ENCODE measurements at regions not wholly inside any gene's neighbourhood (a gene's known extent, or its start where the extent isn't known, plus 50 kb on each side); places are given as distances from the start of the nearest gene placed in this dataset.

GRCh38 chr4:19014594-19014993 lies 993.0 kb upstream of the LCORL start:
- H3K27ac ChIP-seq (ENCODE audit: low read length): no peak overlapping the region
- no peaks in the 10 kb centered on the region for H3K27me3 ChIP-seq (ENCODE audit: control insufficient read depth, insufficient read depth, low read length)
- H3K9me3 ChIP-seq (ENCODE audit: control insufficient read depth, insufficient read depth, low read depth, low read length): no peaks in the 10 kb centered on the region
- BruUV-seq (replicated peaks): no TSS peak
- TF ChIP-seq SIN3A (IDR thresholded peaks at IDR 0.05; ENCODE audit: borderline replicate concordance, insufficient read depth, low read depth, low read length): no peak
- TF ChIP-seq POLR2AphosphoS5 (IDR thresholded peaks at IDR 0.05; ENCODE audit: low read depth, low read length): no peak
- TF ChIP-seq REST (IDR thresholded peaks at IDR 0.05; ENCODE audit: insufficient read depth in 1 of 2, low read depth in 2 of 2, low read length in 1 of 2): no peak
- no peak for TF ChIP-seq CTCF (IDR thresholded peaks at IDR 0.05)
- no peak for TF ChIP-seq TCF7L2 (IDR thresholded peaks at IDR 0.05; ENCODE audit: low read depth, low read length)
- no peak overlapping the region for H3K4me3 ChIP-seq (ENCODE audit: low read depth in 2 of 2, low read length in 2 of 2)
- CTCF ChIA-PET: no interaction called here
- POLR2A ChIA-PET: no interaction called here
- H3K4me1 ChIP-seq (ENCODE audit: control insufficient read depth, insufficient read depth, low read length): no peaks in the 10 kb centered on the region
- H3K36me3 ChIP-seq (ENCODE audit: control insufficient read depth, insufficient read depth, low read length): no peaks in the 10 kb centered on the region
- DNase-seq (ENCODE audit: low read depth, low spot score): no peak
- in situ Hi-C loops (cut with HindIII; ENCODE audit: low pct_unique_long_range_greater_than_20kb, low sequenced_read_pairs) (no loop called here), intact Hi-C loops (cut with micrococcal nuclease; ENCODE audit: unreplicated experiment) (no loop called here)
- no peak for ATAC-seq

GRCh38 chr4:19010761-19011160 lies 989.2 kb upstream of the LCORL start:
- H3K27me3 ChIP-seq (ENCODE audit: control insufficient read depth, insufficient read depth, low read length): no peaks in the 10 kb centered on the region
- no TSS peak for BruUV-seq (replicated peaks)
- ChIA-PET POLR2A (no interaction called here), CTCF (no interaction called here)
- H3K9me3 ChIP-seq (ENCODE audit: control insufficient read depth, insufficient read depth, low read depth, low read length): no peaks in the 10 kb centered on the region
- H3K27ac ChIP-seq (ENCODE audit: low read length): no peak overlapping the region
- no peaks in the 10 kb centered on the region for H3K36me3 ChIP-seq (ENCODE audit: control insufficient read depth, insufficient read depth, low read length)
- in situ Hi-C loops (cut with HindIII; ENCODE audit: low pct_unique_long_range_greater_than_20kb, low sequenced_read_pairs) (no loop called here), intact Hi-C loops (cut with micrococcal nuclease; ENCODE audit: unreplicated experiment) (no loop called here)
- no peak overlapping the region for H3K4me3 ChIP-seq (ENCODE audit: low read depth in 2 of 2, low read length in 2 of 2)
- DNase-seq (ENCODE audit: low read depth, low spot score): no peak
- no peaks in the 10 kb centered on the region for H3K4me1 ChIP-seq (ENCODE audit: control insufficient read depth, insufficient read depth, low read length)
- TF ChIP-seq CTCF (IDR thresholded peaks at IDR 0.05) (no peak), TCF7L2 (IDR thresholded peaks at IDR 0.05; ENCODE audit: low read depth, low read length) (no peak), POLR2AphosphoS5 (IDR thresholded peaks at IDR 0.05; ENCODE audit: low read depth, low read length) (no peak), SIN3A (IDR thresholded peaks at IDR 0.05; ENCODE audit: borderline replicate concordance, insufficient read depth, low read depth, low read length) (no peak), REST (IDR thresholded peaks at IDR 0.05; ENCODE audit: insufficient read depth in 1 of 2, low read depth in 2 of 2, low read length in 1 of 2) (no peak)
- ATAC-seq: no peak

Measured in Panc1 (cell line).